HG03280 (cell line): ENCODE measurements at regions not wholly inside any gene's neighbourhood (a gene's known extent, or its start where the extent isn't known, plus 50 kb on each side); places are given as distances from the start of the nearest gene placed in this dataset.
"Not testable (repeated sequence)": the region's sequence is repeated elsewhere in the genome, so short reads cannot be mapped to it uniquely, and the experiment has no call there.

Experiments used
- ATAC-seq: cut with Tn5 transposase; IDR thresholded peaks from one replicate; pipeline ENCODE4 v1.9.1; 2021; ENCODE audit warnings: mild to moderate bottlenecking, moderate library complexity; ENCODE audit not compliant: unreplicated experiment

DNA sequence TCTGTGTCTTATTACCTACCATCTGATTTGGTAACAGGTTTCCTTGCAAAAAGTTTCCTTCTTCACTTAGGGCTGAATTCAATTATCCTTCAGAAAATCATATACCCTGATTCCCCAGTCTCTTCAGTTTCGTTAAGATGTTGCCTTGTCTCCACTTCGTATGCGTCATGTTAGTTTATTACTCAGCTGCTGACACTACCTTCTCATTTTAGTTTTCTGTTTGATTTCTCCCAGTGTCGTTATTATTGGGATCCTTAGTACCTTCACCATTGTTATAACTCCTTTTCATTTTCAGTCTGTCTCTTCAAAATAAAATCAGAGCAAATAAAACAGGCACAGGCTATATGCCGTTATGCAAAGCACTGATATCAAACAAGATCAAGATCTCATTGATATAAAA is 87.5 kb upstream of the RBPJ start:
- ATAC-seq, result no peak

DNA sequence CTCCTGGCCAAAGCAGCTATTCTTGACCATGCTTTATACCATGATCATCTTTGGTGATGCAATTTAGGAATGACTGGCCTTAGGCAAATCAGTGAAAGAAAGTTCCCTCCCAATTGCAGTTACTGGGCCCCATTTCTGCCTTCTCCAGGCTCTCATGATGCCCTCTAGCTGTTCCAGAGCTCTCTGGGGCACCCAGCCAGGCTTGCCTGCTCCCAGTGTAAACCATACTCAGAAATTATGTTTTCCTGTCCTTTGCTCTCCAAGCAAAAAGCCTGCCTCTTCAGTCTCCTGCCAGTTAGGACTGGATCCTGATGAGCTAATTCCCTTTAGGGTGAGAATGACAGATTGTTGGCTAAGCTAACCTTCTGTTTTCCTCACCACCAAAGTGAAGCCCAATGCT is 85.3 kb upstream of the RBPJ start:
- ATAC-seq, result no peak

DNA sequence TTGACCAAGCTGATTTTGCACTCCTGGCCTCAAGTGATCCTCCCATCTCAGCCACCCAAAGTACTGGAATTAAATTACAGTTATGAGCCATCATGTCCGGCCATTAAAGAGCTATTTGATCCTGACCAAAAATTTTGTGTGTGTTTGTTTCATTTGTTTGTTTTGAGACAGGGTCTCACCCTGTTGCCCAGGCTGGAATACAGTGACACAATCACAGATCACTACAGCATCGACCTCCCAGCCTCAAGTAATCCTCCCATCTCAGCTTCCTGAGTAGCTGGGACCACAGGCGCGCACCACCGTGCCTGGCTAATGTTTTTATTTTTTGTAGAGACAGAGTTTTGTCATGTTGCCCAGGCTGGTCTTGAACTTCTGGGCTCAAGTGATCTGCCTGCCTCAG is 82.9 kb upstream of the RBPJ start:
- no peak for ATAC-seq

DNA sequence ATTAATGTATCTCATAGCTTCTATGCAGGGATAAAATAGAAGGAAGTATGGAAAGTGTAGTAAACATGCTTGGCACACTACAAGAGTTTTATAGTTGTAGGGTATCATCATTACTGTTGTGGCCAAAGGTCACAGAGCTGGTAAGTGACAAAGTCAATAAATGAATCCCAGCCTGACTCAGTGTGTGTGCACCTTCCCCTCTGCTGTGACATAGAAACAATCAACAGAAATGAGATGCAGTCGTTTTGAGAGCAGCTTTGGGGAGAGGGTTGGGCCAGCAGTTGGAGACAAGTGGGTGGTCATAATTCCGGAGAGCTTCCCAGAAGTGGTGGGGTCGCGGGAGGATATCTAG is 82.4 kb upstream of the RBPJ start:
- ATAC-seq, result no peak

DNA sequence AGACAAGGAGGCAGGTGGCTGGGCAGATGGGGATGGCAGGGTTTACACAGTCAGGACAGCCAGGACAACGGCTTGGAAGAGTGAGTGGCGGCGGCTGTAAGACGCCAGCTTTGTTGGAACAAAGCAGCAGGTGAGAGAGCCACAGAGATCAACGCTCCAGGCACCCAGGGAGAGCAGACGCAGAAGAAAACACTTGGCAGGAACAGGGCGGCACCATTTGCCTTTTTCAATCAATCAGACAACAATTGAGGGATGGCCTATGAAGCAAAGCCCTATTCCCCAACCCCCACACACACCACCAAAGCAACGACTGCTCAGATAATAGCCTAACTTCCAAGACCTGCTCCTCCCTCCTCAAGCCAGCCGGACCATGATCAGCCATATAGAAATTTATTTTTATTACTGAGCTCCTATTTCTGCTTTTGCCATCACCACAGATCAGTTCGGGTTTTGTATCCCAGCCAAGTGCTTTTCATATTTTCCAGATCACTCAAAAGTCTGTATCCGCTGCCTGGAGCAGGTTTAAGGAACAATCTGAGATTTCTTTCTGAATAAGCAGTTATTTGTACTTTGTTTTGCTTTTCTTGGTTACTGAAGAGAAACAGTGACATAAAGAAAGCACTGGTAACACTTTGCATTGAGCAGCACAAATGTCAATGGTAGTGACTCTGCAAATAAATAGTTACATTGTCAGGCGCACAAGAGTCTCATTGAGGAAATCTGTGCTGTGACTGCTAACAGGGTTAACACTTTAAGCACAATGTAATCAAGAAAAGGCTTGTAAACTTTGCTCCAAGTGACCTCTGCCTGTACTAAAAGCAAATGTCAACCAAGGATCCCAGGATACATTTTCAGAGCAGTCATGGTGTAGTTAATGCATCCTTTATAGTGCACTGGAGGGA is 81.8 kb upstream of the RBPJ start:
- no peak for ATAC-seq

DNA sequence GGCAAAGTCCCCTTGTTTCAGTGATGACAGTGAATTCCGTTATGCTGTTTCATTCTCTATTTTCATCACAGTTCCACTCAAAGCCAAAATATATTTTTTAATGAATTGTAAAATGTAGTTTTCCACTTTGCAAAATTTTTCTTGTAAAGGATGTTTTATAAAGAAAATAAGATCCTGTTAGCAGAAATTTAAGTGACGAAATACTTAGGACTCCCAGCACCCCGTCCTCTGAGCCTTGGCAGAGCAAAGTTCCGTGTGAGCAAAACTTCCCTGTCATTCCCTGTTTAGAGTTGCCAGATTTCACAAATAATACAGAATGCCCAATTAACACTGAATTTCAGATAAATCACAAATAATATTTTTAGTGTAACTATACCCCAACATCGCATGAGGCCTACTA is 81.0 kb upstream of the RBPJ start:
- ATAC-seq, result no peak

DNA sequence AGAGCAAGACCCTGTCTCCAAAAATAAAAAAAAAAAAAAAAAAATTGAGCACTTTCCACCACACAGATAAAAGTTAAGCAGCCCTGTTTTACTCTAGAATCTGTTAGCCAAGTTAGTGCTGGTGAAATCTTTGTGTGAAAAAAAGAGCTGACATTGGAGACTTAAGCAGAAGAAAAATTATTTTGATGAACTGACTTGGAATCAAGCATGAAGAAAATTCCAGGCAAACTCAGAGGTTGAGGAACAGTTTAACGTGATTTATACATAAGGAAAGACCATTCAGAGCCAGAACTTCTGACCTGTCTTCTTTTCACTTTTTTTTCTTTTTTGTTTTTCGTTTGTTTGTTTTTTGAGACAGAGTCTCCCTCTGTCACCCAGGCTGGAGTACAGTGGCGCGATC is 79.6 kb upstream of the RBPJ start:
- ATAC-seq, result no peak

DNA sequence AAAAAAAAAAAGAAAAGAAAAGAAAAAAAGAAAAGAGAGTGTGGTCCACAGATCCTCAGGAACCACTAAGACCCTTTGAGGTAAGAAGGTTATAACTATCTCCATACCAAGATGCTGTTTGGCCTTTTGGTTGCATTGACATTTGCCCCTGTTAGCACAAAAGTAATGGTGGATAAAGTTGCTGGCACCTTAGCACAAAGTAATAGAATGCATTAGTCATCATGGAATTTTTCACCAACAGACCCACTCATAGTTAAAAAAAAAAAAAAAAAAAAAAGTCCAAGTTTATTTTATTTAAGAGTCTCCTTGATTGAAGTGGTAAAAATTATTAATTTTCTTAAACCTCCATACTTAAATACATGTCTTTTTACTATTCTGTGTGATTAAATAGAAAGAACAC is 78.4 kb upstream of the RBPJ start:
- ATAC-seq, result no peak

DNA sequence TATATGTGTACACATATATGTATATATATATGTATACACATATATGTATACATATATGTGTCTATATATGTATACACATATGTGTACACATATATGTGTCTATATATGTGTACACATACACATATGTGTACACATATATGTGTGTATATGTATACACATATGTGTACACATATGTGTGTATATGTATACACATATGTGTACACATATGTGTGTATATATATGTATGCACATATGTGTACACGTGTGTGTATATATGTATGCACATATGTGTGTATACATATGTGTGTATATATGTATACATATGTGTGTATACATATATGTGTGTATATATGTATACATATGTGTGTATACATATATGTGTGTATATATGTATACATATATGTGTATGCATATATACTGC is 76.7 kb upstream of the RBPJ start:
- ATAC-seq, result not testable (repeated sequence)

DNA sequence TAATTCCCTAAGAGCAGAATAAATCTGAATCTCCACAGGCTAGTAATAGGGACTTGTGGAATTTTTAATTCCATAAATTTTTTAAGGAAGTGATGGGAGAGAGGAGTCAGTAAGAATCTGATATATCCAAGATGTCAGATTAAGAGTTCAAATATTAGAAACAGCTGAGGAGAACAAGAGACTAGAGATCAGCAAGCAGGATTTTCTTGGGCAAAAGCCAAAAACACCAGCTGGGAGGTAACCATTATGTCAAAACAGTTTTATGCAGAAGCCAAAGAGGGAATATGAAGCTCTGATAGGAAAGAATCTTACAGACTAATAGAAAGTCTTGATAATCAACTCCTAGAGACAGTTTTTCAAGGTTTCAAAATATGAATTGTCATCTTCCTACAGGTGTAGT is 72.2 kb upstream of the RBPJ start:
- ATAC-seq, result no peak

DNA sequence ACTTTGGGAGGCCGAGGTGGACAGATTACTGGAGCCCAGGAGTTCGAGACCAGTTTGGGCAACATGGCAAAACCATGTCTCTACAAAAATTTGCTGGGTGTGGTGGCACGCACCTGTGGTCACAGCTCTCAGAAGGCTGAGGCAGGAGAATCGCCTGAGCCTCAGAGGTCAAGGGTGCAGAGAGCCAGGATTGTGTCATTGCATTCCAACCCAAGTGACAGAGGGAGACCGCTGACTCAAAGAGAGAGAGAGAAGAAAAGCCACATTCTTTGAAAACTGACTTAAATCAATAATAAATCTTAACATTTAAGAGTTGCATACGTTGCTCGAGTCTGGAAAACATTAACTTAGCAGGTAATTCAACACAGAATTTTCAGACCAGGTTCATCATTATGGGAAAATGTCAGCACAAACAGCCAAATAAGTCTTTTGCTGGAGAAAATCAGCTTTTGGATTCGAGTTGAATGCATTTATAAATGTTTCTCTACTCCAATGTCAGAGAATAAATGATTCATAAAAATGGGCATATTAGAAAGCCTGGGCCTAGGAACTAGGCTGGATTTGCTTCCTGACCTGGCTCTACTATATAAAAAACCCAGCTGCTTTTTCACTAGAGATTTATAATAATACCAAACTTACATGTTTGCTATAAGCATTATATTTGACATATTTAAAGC is 68.3 kb upstream of the RBPJ start:
- no peak for ATAC-seq

DNA sequence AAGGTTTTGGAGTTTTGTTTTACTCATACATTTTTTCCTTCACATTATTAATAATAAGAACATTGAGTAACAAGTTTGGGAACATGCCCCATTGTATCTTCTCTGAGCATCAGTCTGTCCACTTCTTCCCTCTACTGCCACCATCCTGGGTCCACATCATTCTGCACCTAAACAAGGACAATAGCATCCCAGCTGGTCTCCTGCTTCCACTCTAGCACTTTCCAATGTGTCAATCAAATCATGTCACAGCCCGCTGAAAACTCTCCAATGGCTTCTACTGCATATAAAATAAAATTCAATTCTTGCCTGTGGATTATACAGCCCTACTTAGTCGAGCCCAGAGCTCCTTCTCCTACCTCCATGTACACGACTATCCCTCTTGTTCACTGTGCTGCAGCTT is 66.8 kb upstream of the RBPJ start:
- no peak for ATAC-seq

DNA sequence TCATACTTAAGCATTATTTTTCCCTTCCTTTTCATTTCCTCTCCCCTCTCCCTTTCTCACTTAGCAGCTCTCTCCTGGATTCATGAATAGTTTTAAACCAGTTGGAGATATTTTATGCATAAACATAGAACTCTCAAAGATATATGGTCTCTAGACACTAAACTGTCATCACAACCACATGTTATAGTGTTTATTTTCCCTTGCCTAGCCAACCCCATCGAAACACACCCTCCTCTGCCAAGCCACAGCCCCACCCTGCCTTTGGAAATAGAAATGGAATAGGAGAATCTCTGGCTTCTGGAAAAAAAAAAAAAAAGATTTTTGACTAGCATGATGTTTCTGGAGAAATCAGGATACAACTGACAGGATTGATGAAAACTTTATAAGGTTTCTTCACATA is 64.8 kb upstream of the RBPJ start:
- no peak for ATAC-seq

DNA sequence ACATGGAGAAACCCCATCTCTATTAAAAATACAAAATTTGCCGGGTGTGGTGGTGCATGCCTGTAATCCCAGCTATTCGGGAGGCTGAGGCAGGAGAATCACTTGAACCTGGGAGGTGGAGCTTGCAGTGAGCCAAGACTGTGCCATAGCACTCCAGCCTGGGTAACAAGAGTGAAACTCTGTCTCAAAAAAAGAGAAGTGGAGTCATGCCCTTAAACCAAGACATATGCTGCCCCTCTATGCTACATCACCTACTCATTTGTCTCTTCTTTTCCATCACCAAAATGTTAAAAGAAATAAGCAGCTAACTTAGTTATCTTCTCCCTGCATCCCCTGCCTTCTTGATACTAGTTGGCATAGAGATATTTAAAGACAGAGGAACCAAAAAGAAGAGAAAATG is 63.4 kb upstream of the RBPJ start:
- ATAC-seq, result not testable (repeated sequence)

DNA sequence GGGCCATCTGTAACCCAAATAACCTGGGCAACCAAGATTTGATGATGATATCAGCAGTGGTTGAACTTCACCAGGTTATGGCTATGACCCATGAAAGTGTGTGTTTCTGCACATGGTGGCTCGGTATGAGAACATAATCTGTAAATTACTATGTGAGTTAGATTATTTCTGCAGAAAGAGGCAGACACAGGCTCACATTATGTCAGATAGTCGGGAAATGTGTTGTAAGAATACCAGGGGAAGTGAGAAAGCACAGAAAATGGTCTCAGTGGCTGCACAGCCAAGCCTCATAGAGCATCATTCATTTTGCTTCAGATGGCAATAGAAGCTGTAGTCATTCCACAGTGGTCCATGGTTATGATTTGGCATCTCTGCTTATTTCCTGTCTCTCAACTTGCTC is 63.0 kb upstream of the RBPJ start:
- peak; percentile 51 for ATAC-seq

DNA sequence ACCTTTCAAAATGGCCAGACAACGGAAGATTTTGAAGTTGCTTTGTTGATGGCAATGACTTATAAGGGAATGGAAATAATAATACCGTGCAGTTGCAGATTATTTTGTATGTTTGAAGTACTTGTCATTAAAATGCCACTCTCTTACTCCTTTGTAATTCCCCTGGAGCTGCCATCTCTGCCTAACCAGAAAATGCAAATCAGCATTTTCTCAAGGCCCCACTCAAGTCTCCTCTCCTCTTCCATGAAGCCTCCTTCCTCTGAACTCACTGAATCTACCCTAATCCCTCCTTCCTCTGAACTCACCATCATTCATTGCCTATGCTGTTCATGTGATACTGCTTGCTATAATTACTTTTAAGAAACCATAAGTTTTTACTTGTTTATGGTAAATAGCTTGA is 60.2 kb upstream of the RBPJ start:
- no peak for ATAC-seq

DNA sequence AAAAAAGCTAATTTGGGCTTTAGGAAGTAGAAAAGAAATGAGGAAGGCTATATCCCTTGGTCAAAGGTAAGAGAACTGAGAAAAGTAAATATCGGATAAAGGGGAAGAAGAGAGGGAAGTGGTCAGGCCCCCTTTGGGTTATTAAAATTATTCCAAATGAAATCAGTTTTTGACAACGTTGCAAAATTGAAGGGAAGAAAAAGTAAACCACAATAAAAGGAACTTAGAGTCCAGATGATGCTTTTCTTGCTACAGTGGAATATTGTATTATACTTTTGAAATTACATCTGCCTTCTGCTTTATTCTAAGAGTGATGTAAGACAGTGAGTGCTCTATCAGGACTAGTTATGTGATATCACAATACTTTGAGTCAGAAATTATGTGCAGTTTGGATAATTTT is 59.4 kb upstream of the RBPJ start:
- no peak for ATAC-seq

DNA sequence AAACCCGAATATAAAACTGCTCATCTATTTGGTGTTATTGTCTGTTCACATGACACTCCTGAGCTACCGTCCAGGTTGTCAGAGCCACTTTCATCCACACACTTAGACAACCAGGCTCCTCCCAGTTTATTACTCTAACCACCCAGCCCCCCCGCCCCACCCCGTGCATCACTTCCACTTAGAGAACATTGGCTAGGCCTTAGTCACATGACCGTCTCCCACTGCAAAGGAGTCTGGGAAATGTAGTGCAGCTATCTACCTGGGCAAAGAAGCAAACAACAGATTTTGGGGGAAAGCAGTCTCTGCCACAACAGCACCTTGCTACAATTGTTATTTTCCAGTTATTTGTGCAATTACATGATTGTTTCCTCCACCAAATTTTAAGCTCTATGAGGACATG is 57.6 kb upstream of the RBPJ start:
- no peak for ATAC-seq

DNA sequence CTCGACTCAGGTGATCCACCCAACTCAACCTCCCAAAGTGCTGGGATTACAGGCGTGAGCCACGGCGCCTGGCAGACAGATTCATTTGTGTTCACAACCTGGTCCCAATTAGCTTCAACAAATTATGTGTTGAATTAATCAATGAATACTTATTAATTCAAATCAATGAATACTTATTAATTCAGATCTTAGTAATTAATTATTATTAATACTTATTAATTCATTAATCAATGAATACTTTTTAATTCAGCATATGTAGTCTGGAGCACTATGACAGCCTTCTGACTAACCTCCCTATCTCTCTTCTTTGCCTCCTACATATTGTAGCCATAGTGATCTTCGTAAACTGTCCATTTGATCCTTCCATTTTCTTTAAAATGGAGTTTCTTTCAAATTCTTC is 56.7 kb upstream of the RBPJ start:
- no peak for ATAC-seq

DNA sequence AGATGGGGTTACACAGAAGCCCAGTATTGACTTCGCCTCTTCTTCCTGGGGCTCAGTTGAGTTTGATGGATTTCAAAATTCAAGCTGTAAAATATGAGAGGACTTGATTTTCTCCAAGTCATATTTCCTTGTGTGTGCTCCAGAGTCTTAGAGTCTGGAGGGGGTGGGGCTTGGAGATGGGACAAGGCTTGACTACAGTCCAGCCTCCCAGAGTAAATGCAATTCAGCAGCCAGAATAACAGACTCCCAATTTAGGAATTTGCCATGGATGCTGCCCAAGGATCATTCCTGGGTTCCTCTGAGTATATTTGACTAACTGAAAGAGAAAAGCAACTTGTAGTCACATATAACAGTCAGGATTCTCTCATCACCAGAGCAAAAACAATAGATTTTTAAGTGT is 53.7 kb upstream of the RBPJ start:
- ATAC-seq, result no peak

DNA sequence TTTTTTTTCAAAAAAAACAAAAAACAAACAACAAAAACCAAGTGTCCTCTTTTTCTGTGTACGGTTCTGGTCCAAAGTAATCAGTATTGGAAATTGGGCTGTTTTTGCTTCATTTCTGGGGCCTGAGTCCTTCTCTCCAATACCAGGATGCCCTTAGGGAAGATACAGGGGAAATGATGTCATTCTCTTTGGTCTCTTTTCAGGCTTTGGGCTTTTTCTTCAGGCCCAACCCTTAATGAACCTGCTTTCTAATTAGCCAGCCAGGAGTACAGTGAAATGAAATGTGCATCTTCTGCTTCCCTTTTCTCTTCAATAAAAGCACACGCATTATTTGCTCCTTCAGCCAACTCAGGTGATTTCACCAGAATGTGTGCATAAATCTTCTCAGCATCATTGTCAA is 52.6 kb upstream of the RBPJ start:
- ATAC-seq, result no peak

DNA sequence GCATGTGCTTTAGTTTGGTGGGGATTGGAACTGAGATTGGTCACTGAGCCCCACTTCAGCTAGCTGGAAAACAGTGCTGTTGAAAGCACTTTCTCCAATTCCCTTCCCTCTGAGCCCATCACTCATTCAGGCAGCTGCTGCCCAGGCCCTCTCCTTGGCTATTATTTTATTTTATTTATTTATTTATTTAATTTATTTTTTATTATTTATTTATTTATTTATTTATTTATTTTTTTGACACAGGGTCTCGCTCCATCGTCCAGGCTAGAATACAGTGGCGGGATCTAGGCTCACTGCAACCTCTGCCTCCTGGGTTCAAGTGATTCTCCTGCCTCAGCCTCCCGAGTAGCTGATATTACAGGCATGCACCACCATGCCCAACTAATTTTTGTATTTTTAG is 51.8 kb upstream of the RBPJ start:
- ATAC-seq, result no peak
